ENCODE measurements at regions not wholly inside any gene's neighbourhood (a gene's known extent, or its start where the extent isn't known, plus 50 kb on each side); places are given as distances from the start of the nearest gene placed in this dataset.
"Not testable (repeated sequence)": the region's sequence is repeated elsewhere in the genome, so short reads cannot be mapped to it uniquely, and the experiment has no call there.

- not testable (repeated sequence) for TF ChIP-seq TCF7L2 (IDR thresholded peaks at IDR 0.05; ENCODE audit: low read depth, low read length); TBP (optimal IDR thresholded peaks at IDR 0.05; ENCODE audit: low read depth, low read length); STAT5B (CRISPR knock-in tag; IDR thresholded peaks at IDR 0.05); PHF8 (IDR thresholded peaks at IDR 0.05; ENCODE audit: borderline replicate concordance, low read length); FOXA3 (CRISPR knock-in tag; conservative IDR thresholded peaks at IDR 0.05 in 1 of 2, IDR thresholded peaks at IDR 0.05 in 1 of 2); ZBTB7A (IDR thresholded peaks at IDR 0.05; ENCODE audit: borderline replicate concordance, control insufficient read depth, low read depth, low read length); MAX (CRISPR knock-in tag; IDR thresholded peaks at IDR 0.05); ZBTB12 (CRISPR knock-in tag; IDR thresholded peaks at IDR 0.05); POLR2A (conservative IDR thresholded peaks at IDR 0.05); MXI1 (IDR thresholded peaks at IDR 0.05; ENCODE audit: low read depth, low read length); RFX5 (IDR thresholded peaks at IDR 0.05; ENCODE audit: low read depth, low read length); TAF9B (IDR thresholded peaks at IDR 0.05; ENCODE audit: partially characterized antibody); CTCF (IDR thresholded peaks at IDR 0.05 in 2 of 3, conservative IDR thresholded peaks at IDR 0.05 in 1 of 3; ENCODE audit: insufficient read depth in 2 of 3, low read depth in 1 of 3, low read length in 3 of 3); ZNF274 (IDR thresholded peaks at IDR 0.05; ENCODE audit: borderline replicate concordance, low read depth, low read length)
These were observed 444.5 kb downstream of the NSUN3 start for GRCh38 chr3:94507354-94507753.

All from K562 (cell line).